GM12892 (cell line): ENCODE measurements at regions not wholly inside any gene's neighbourhood (a gene's known extent, or its start where the extent isn't known, plus 50 kb on each side); places are given as distances from the start of the nearest gene placed in this dataset.

Experiments used
- DNase-seq: peaks from one replicate; pipeline ENCODE4 v3.0.0; 2011; ENCODE audit not compliant: insufficient read length
- FAIRE-seq: peaks from 2 replicates; lab custom pipeline; 2011; peaks lifted over from hg19 to GRCh38; lab: Jason Lieb, UNC
- POLR2A ChIP-seq: IDR thresholded peaks from 2 replicates; pipeline ENCODE4 v1.6.1; 2011; ENCODE audit warnings: low read depth, low read length, control low read depth
- POLR2AphosphoS5 ChIP-seq: IDR thresholded peaks from 2 replicates; pipeline ENCODE4 v1.6.1; 2011; ENCODE audit warnings: low read depth, low read length, control low read depth
- TAF1 ChIP-seq: IDR thresholded peaks from 2 replicates; pipeline ENCODE4 v1.6.1; 2011; ENCODE audit warnings: low read depth, mild to moderate bottlenecking, control low read depth, low read length, borderline replicate concordance

DNA sequence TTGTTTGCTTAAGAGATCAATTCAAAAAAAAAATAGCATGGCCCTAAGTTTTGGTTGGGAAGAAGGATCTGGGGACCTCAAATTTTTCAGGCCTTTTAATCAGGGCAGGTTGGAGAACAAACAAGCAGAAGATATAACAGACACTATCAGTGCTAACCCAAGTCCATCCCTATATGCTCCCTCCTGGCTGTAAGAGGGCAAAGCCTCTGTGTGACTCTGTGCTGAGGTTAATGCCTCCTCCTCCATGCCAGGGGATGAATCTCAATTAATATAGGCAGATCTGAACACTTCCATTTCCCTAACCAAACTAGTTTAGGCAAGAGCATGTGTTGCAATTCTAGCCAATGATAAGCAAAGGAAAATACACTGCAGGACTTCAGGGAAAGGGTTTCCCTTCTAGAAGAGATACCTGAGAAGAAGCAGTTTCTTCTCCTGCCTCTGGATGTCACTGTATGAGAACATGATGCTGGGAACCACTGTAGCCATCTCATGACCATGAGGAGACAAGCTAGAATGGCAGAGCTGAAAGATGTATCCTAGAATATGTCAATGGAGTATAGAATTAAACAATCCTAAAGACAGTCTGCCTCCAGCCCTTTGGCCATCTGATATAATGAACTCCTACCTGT is 76.0 kb downstream of the CHD9NB start:
- FAIRE-seq: no peak
- TF ChIP-seq POLR2A (no peak), TAF1 (no peak), POLR2AphosphoS5 (no peak)
- DNase-seq: peak; percentile 5

DNA sequence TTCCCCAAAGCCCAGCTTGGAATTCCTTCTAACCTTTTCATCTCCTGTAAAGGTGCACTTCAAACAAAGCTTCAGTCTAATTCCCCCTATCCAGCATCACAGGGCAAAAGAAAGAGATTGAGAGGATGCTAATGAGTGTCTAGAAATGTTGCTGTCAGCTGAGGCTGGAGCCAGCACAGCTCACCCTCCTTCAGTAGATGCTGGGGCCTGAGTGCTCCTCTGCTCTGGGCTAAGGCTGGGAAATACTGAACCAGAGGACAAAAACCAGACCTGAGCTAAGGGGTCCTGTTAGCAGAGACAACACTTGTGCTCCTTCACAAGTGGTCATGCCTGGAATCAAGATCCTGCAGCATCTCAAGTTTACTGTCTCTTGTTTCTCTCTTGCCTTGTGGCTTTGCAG is 85.0 kb downstream of the CHD9NB start:
- TF ChIP-seq TAF1: no peak
- TF ChIP-seq POLR2A: no peak
- TF ChIP-seq POLR2AphosphoS5: no peak
- no peak for FAIRE-seq

DNA sequence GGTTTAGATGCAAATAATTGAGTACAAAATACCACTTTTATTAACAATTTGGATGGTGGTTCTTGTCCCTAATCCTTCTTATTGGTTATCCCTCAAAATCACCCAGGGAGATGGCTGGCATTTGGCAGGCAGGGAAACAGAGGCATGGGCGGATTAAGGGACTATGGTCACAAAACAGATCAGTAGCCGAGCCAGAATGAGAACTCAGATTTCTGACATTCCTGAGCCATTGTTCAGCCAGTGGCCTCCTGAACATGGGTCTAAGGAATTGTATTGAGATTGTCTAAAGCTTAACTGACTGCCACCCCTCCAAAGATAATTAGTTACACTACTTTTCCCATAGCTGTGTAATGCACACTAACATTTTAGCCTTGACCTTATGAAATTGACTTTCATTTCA is 88.4 kb downstream of the CHD9NB start:
- TF ChIP-seq TAF1 (no peak), POLR2AphosphoS5 (no peak), POLR2A (no peak)
- no peak for FAIRE-seq
- DNase-seq: no peak

More for the DNA sequence above, 85.0 kb downstream of the CHD9NB start:
- DNase-seq: no peak

DNA sequence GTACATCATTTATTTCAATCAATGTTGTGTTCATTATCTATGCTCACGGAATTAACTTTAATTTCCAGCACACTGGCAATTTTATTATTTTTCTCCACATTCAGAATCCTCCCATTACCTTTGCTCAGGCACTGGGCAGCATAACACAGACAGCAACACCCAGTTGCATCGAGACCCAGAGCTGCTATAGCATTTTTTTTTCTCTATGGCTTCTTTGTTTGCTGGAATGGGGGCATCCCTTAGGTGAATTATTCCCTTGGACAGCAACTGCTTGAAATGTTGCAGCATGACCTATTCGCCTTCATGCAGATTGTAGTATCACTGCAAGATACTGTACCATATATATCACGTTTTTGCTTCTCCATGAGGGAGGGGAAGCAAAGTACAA is 88.8 kb downstream of the CHD9NB start:
- TF ChIP-seq POLR2A: no peak
- TF ChIP-seq TAF1: no peak
- TF ChIP-seq POLR2AphosphoS5: no peak
- no peak for FAIRE-seq

DNA sequence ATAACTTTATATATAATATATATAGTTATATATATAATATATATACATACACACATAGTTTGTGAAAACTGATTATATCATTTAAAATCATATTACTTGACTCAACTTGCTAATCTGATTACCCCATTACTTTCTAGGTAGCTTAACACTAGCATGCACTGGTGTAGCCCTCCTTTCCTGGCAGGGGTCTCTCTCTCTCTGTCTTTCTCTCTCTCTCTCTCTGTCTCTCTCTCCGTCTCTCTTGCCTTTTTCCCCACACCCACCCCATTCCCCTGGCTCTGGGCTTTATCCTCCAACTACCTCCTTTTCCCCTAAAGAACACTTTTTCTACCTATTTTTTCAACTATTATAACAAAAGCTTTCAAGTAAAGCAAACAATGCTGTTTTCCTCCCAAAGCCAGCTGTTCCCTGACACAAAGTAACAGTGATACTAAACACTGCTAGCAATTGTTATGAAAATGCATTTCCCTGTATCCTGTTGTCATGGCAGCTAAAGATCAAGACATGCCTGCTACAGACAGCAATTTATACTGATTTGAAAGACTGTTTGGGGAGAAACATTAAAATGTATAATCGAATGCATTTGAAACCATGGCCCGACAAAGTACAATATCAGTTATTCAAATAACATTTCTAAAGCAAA is 89.4 kb downstream of the CHD9NB start:
- TF ChIP-seq POLR2AphosphoS5: no peak
- TF ChIP-seq POLR2A: no peak
- TF ChIP-seq TAF1: no peak
- FAIRE-seq: no peak
- no peak for DNase-seq

More for the DNA sequence above, 88.8 kb downstream of the CHD9NB start:
- DNase-seq: no peak

DNA sequence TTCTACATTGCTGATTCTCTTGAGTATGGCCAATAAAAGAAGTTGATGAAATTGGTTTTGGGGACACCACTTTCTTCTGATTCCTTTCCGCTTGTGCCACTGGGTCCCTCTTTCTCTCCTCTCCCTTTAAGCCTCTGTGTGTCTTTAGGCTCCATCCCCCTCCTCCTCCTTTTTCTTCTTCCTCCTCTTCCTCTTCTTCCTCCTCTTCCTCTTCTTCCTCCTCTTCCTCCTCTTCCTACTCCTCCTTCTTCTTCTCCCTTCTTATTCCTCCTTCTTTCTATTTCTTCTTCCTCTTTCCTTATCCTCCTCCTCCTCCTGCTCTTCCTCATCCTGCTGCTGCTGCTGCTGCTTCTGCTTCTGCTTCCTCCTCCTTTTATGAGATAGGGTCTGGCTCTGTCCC is 93.7 kb downstream of the CHD9NB start:
- TF ChIP-seq POLR2AphosphoS5: no peak
- no peak for TF ChIP-seq POLR2A
- no peak for DNase-seq
- FAIRE-seq: no peak

DNA sequence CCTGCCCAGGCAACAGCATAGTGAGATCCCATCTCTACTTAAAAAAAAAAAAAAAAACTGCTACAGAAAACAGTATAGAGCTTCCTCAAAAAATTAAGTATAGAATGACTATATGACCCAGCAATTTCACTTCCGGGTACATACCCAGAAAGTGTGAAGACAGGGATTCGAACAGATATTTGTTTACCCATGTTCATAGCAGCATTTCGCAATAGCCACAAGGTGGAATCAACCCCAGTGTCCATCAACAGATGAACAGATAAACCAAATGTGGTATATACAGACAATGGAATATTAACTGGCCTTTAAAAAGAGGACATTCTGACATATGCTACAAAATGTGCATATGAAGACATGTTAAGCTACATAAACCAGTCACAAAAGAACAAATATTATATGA is 95.5 kb downstream of the CHD9NB start:
- FAIRE-seq (no peak), DNase-seq (no peak)
- TF ChIP-seq POLR2A (no peak), TAF1 (no peak), POLR2AphosphoS5 (no peak)

DNA sequence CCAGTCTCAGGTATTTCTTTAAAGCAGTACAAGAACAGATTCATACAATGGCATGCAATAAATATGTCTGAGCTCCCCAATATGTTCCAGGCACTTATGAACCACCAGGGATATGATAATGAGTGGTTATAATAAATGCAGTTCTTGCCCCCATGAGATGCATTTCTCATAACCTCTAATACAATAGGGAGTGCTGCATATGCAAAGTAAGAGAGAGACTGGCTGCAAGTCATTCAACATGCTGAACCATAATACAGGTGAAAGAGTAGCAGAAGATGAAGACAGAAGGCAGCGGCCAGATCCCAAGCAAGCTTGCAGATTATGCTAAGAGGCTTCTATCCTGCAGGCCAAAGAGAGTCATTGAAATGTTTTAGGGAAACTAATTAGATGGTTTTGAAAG is 96.7 kb downstream of the CHD9NB start:
- FAIRE-seq: no peak
- TF ChIP-seq TAF1 (no peak), POLR2A (no peak), POLR2AphosphoS5 (no peak)

DNA sequence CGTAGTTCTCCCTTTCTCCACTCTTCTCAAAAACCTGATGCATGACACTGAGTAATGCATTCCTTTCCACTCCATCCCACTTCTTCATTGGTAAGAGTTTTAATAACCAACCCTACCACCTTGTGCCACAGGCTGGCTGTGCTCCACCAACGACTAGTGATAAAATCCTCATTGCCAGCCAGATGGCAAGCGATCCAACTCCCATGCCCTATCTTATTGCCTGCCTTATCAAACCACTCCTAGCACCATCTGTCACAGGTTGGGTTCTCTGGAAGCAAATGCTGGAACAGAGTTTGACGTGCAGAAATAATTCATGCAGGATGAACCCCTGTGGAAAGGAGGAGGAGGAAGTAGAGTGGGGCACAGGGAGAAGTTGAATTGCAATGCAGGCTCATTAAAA is 99.5 kb downstream of the CHD9NB start:
- no peak for FAIRE-seq
- DNase-seq: no peak
- no peak for TF ChIP-seq POLR2AphosphoS5
- TF ChIP-seq POLR2A: no peak
- TF ChIP-seq TAF1: no peak

More for the DNA sequence above, 96.7 kb downstream of the CHD9NB start:
- no peak for DNase-seq

DNA sequence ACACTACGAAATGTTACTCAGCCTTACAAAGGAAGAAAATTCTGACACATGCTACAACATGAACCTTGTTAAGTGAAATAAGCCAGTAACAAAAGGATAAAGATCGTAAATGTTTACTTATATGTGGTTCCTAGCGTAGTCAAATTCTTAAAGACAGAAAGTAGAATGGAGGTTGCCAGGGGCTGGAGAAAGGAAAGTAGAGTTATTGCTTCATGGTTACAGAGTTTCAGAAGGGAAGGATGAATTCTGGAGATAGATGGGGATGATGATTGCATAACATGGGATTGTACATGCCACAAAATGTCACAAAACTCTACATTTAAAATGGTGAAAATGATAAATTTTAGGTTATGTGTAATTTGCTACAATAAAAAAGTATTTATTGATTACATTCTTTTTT is 103.8 kb downstream of the CHD9NB start:
- no peak for TF ChIP-seq POLR2AphosphoS5
- no peak for TF ChIP-seq TAF1
- no peak for TF ChIP-seq POLR2A
- FAIRE-seq (no peak), DNase-seq (no peak)

DNA sequence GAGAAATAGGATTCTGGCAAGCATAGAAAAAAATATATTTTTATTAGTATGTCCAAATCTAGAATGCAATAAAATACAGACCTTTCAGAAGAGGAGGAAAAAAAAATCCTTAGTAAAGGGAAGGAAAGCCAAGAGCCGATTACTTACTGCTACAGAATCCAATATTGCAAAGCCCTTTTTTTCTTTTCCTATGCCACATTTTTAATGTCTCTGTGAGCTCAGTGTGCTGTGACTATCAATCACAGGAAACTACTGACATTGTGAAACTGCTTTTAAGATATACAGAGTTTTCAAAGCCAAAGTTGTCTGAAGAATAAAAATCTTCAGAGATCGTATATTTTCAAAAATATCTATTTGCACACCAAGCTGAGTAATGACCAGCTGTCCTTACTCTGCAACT is 120.4 kb downstream of the CHD9NB start:
- FAIRE-seq: no peak
- DNase-seq: no peak
- TF ChIP-seq TAF1: no peak
- no peak for TF ChIP-seq POLR2AphosphoS5

DNA sequence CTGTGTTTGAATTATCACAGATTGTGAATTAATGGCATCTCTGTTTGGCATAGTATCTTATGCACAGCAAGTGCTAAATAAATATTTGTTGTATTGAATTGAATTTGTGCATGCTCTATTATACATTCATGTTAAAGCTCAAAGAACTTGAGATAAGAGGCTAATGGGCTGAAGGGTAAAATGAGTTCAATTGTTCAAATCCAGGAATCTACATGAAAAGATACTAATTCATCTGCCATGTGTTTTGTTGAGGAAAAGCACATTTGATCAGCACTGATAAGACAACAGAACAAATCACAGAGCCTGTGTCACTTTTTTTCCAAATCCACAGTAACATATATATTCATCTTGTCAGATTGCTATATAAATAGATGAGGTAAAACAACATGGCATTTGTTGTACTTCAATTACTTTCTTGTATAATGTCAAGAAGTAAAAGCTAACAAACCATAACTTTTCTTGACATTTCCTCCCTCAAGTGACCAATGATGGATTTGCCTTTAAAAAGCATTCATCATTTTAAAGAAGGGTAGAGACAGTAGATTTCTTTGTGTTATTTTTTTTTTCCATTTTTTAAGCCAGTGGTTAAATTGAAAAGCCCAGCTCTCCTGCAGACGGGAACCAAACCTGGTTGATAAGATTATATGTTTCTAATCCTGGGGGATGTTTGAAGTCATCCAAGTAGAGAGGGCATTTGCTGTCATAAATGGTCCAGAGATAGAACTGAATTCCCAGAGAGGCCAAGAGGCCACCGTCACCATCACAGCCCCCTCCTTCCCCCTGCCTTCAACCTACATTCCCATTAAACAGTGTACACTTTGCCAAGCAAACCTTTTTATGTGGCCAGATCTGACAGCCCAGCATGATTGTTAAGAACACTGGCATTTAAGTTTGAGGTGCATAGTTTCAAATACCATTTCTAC is 123.0 kb downstream of the CHD9NB start:
- FAIRE-seq: no peak
- no peak for TF ChIP-seq POLR2A
- TF ChIP-seq POLR2AphosphoS5: no peak
- no peak for TF ChIP-seq TAF1
- no peak for DNase-seq

DNA sequence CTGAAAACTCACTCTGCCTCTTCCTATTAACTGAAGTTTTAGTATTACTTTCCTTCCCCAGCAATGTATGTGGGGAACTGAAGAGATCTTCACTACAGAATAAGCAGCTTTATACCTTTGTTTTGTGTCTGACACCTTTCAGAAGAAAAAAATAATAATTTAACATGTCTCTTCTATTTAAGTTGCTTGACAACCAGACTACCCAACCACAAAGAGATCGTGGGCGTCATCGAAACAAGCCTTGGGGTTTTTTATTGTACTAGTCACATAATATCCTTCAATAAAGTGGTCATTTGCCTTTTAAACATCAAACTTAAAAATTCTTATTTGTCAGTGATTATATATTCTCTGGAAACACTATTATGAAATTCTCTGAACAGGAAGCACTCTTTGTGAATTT is 123.7 kb downstream of the CHD9NB start:
- FAIRE-seq (no peak), DNase-seq (no peak)
- no peak for TF ChIP-seq POLR2A
- TF ChIP-seq POLR2AphosphoS5: no peak
- TF ChIP-seq TAF1: no peak
